ENCODE measurements at regions not wholly inside any gene's neighbourhood (a gene's known extent, or its start where the extent isn't known, plus 50 kb on each side); places are given as distances from the start of the nearest gene placed in this dataset.

DNA sequence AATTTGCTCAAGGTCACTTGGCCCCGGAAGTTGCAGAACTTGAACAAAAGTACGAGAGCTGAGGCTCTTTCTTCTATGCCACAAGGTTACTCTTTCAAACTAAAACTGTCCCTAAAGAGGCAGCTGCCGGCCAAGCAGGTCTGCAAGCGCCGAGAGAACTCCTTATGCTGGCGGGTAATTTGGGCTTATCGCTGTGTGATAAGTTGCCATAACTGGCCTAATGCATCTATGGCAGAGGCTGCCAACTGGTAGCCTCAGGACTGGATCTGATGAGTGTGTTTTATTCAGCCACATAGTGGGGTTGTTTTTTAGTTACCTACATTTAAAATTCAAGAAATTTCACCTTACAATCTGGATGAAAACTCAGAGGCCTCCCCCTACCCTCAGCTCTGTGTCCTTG lies 68.1 kb upstream of the SPOCK1 start:
- TF ChIP-seq, protein P1, sequence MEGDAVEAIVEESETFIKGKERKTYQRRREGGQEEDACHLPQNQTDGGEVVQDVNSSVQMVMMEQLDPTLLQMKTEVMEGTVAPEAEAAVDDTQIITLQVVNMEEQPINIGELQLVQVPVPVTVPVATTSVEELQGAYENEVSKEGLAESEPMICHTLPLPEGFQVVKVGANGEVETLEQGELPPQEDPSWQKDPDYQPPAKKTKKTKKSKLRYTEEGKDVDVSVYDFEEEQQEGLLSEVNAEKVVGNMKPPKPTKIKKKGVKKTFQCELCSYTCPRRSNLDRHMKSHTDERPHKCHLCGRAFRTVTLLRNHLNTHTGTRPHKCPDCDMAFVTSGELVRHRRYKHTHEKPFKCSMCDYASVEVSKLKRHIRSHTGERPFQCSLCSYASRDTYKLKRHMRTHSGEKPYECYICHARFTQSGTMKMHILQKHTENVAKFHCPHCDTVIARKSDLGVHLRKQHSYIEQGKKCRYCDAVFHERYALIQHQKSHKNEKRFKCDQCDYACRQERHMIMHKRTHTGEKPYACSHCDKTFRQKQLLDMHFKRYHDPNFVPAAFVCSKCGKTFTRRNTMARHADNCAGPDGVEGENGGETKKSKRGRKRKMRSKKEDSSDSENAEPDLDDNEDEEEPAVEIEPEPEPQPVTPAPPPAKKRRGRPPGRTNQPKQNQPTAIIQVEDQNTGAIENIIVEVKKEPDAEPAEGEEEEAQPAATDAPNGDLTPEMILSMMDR (conservative IDR thresholded peaks at IDR 0.05; ENCODE audit: low read length), result no peak
- no peak for TF ChIP-seq EZH2phosphoT487 (IDR thresholded peaks at IDR 0.05; ENCODE audit: borderline replicate concordance, low read depth, low read length)

All from OCI-LY7 (cell line).